IPS-20b (cell line): ENCODE measurements at regions not wholly inside any gene's neighbourhood (a gene's known extent, or its start where the extent isn't known, plus 50 kb on each side); places are given as distances from the start of the nearest gene placed in this dataset.

ENCODE experiments used
- H3K27ac ChIP-seq: one replicate; pipeline ENCODE4 v1.5.1; 2013; ENCODE audit warnings: low read length
- H3K27me3 ChIP-seq: 2 replicates; pipeline ENCODE4 v1.6.1; 2013; ENCODE audit warnings: mild to moderate bottlenecking, low read length, inconsistent platforms; ENCODE audit not compliant: insufficient read depth
- H3K36me3 ChIP-seq: 2 replicates; pipeline ENCODE4 v1.6.1; 2013; ENCODE audit warnings: low read depth, mild to moderate bottlenecking, inconsistent platforms, low read length, moderate library complexity; ENCODE audit not compliant: insufficient read depth
- H3K4me1 ChIP-seq: 2 replicates; pipeline ENCODE4 v1.6.1; 2013; ENCODE audit warnings: mild to moderate bottlenecking, control low read depth, inconsistent platforms, low read length, moderate library complexity; ENCODE audit not compliant: insufficient read depth
- H3K4me3 ChIP-seq: 2 replicates; pipeline ENCODE4 v1.5.1; 2013; ENCODE audit warnings: mild to moderate bottlenecking, low read length, inconsistent platforms
- H3K9ac ChIP-seq: 2 replicates; pipeline ENCODE4 v1.6.1; 2013; ENCODE audit warnings: low read depth, mild to moderate bottlenecking, inconsistent platforms, low read length, moderate library complexity
- H3K9me3 ChIP-seq: 2 replicates; pipeline ENCODE4 v1.6.1; 2013; ENCODE audit warnings: mild to moderate bottlenecking, low read depth, low read length, inconsistent platforms; ENCODE audit not compliant: insufficient read depth

DNA sequence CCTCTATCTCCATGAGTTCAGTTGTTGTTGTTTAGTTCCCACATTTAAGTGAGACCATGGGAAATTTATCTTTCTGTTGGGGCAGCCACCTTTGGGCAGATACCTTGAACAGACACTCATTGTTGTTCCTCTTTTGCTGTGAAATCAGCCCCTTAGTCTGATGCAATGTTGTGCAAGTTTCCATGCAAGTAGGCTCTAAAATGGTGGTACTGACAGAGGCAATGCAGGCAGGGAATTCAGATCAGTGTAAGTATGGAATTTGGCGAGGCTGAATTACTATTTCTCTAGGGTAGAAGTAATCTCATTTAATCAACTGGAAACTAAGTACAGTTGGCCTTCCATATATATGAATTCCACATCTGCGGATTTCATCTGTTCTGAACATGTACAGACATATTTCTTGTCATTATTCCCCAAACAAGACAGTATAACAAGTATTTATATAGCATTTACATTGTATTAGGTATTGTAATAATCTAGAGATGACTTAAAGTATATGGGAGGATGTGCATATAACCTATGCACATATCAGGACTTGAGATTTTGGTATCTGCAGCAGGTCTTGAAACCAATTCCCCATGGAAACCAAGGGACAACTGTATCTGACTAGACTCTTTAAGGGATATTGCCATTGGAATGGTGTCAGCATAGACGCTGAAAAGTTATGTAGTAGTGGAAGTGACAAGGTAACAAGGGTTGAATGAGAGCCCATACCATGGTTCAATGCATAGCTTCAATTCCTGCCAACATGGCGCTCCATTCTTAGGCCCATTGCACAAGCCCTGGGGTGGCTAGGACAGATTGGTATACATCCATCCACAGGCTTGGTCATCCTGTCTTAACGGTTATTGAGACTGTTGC is 281.5 kb upstream of the HTR2A start:
- H3K4me3 ChIP-seq, result no peak overlapping the region
- H3K9ac ChIP-seq, result no peak overlapping the region
- no peak overlapping the region for H3K27ac ChIP-seq
- no peaks in the 10 kb centered on the region for H3K36me3 ChIP-seq
- no peaks in the 10 kb centered on the region for H3K9me3 ChIP-seq
- no peaks in the 10 kb centered on the region for H3K4me1 ChIP-seq
- H3K27me3 ChIP-seq, result no peaks in the 10 kb centered on the region

DNA sequence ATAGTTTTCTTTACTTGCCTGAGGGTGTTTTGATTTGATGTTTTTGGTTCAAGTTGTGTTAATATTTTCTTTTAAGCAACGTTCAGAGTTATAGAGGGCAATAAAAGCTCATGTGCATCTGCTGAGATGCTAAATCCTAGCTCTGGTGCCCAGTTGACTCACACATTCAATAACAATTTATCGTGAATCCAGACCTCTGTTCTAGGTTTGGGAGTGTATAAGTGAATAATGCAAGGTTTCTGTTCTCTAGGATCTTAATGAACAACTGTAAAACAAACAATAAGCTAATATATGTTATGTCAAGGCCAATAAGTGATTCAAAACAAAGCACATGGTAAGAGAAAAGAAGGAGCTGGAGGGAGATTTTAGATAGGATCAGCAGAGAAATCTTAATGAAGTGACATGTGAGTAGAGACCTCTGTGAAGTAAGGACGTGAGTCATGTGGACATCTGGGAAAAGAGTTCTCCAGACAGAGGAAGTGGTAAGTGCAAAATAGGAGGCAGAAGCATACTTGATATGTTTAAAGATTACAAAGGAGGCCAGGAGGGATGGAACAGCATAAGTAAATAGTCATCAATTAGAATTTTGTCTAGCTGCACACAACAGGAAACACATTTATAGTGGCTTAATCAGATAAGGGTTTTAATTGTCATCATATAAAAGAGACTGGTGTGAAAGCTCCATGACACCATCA is 278.5 kb upstream of the HTR2A start:
- no peak overlapping the region for H3K9ac ChIP-seq
- no peaks in the 10 kb centered on the region for H3K27me3 ChIP-seq
- no peaks in the 10 kb centered on the region for H3K9me3 ChIP-seq
- H3K4me3 ChIP-seq, result no peak overlapping the region
- no peak overlapping the region for H3K27ac ChIP-seq
- H3K36me3 ChIP-seq, result no peaks in the 10 kb centered on the region
- H3K4me1 ChIP-seq, result no peaks in the 10 kb centered on the region

DNA sequence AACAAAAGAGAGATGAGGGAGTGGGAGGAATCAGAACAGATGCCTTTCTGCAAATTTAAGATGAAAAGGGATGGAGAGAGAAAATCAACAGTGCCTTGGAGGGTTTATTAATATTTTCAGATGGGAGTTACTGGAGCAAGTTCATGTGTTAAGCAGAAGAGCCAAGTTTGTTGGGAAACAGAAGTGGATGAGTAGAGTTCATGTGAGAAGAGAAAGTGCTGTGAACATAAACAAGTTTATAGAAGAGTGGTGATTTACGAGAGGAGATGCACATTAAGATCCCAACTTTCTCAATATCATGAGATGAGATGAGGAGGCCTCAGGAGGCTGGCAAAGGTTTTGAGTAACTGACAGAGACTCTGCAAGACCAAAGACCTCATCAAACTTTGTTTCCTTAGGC is 274.1 kb upstream of the HTR2A start:
- H3K9ac ChIP-seq, result no peak overlapping the region
- H3K27me3 ChIP-seq, result no peaks in the 10 kb centered on the region
- H3K9me3 ChIP-seq, result no peaks in the 10 kb centered on the region
- no peaks in the 10 kb centered on the region for H3K4me1 ChIP-seq
- H3K36me3 ChIP-seq, result no peaks in the 10 kb centered on the region
- no peak overlapping the region for H3K4me3 ChIP-seq
- no peak overlapping the region for H3K27ac ChIP-seq

DNA sequence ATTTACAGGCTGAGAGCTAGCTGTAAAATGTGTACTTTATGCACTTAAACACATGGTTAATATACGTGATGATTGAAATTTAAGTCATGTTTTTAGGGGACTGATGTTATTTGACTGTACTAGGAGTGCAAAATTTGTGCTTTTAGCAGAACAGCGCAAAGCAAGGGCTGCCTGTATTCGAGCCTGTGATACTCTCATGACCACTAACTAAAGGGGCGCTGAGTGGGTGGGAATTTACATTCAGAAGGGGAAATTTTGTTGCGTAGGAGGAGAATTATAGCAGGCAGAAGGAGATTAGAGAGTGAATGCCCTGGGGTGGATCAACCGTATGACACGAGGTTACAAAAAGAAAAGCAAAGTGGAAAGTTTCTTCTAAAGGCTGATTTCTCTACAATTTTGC is 271.8 kb upstream of the HTR2A start:
- Histone ChIP-seq H3K9ac (no peak overlapping the region), H3K4me3 (no peak overlapping the region)

DNA sequence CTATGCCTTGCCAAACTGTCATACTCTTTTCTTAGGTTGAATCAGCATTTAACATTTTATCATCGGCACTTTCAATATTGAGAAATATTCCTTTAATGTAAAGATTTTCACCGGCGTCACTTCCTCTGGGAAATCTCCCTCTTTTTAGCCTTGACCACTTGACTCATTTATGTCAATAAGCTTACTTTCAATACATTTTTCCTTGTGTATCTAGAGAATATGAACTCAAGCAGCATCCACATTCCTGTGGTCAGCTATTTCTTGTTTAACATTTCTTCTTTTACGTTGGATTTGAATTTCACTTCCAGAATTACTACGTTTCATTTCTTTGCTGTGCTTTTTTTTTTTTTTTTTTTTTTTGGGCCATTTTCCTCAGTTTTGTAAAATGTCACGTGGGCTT is 271.2 kb upstream of the HTR2A start:
- Histone ChIP-seq H3K4me1 (no peaks in the 10 kb centered on the region), H3K27ac (no peak overlapping the region), H3K4me3 (no peak overlapping the region), H3K27me3 (no peaks in the 10 kb centered on the region), H3K9me3 (no peaks in the 10 kb centered on the region), H3K9ac (no peak overlapping the region), H3K36me3 (no peaks in the 10 kb centered on the region)

More for the DNA sequence above, 271.8 kb upstream of the HTR2A start:
- Histone ChIP-seq H3K27ac (no peak overlapping the region), H3K4me1 (no peaks in the 10 kb centered on the region), H3K9me3 (no peaks in the 10 kb centered on the region), H3K27me3 (no peaks in the 10 kb centered on the region), H3K36me3 (no peaks in the 10 kb centered on the region)

DNA sequence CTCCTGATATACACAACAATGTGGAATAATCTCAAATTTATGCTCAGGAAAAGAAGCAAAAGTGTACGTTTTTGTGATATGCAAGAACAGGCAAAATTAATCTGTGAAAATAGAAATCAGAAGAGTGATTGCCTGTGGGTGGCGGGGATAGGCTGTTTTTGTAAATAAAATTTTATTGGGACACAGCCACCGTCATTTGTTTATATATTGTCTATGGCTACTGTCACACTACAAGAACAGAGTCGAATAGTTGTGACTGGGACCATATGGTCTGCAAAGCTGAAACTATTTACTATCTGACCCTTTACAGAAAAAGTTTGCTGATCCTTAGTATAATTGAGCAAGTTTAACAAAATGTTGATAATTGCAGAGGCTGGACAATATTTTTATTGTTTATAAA is 269.5 kb upstream of the HTR2A start:
- Histone ChIP-seq H3K27ac (no peak overlapping the region), H3K4me3 (no peak overlapping the region), H3K4me1 (no peaks in the 10 kb centered on the region), H3K36me3 (no peaks in the 10 kb centered on the region), H3K9ac (no peak overlapping the region), H3K9me3 (no peaks in the 10 kb centered on the region), H3K27me3 (no peaks in the 10 kb centered on the region)

DNA sequence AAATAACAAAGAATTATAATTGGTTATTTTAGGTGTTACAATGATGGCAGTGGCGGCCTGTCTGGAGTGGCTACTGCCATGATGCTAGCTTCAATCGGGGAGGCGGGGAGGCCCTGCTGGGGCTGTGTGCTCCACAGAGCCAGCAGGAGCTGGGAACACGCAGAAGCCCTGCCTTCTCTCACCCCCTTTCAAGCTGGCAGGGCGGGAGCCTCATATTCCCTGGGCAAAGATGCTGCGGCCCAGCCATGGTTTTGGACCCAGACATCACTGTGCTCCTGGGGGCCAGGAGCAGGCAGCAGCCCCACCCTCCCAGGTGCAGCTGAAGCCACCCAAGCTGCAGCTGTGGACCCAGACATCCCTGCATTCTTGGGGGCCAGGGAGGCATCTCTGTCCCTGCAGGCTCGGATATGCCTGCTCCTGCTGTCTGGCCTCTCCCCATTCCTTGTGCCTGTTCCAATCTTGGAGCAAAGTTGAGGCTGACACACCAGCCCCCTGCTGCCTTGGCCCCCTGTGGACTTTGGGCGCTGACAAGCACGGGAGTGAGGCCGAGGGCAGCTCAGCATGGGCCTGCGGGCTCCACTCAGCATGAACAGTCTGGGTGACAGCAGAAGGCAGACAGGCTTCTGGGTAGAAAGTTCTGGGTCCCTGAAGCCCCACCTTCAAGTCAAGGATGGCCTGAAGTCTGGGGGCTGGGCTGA is 263.1 kb upstream of the HTR2A start:
- H3K9me3 ChIP-seq, result no peaks in the 10 kb centered on the region
- no peak overlapping the region for H3K27ac ChIP-seq
- no peak overlapping the region for H3K4me3 ChIP-seq
- no peak overlapping the region for H3K9ac ChIP-seq
- H3K27me3 ChIP-seq, result no peaks in the 10 kb centered on the region
- no peaks in the 10 kb centered on the region for H3K4me1 ChIP-seq
- no peaks in the 10 kb centered on the region for H3K36me3 ChIP-seq

DNA sequence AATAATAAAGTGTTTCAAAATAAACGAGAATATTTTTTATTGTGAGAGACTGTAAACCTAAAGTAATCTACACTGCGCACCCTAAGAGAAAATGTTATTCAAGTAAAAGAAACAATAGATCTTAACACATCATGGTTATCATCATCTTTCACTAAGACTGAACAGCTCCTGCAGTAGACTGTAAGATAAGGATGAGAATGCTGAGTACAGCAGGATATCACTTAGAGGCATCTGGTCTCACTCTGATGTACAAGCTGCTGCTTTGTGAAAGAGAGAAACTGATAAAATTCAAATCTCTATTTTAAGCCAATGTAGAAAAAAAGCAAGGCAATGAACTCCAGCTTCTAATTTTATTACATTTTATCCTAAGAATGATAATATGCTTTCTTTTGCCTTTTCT is 261.7 kb upstream of the HTR2A start:
- no peaks in the 10 kb centered on the region for H3K36me3 ChIP-seq
- no peaks in the 10 kb centered on the region for H3K27me3 ChIP-seq
- H3K9me3 ChIP-seq, result no peaks in the 10 kb centered on the region
- H3K4me3 ChIP-seq, result no peak overlapping the region
- no peak overlapping the region for H3K9ac ChIP-seq
- no peaks in the 10 kb centered on the region for H3K4me1 ChIP-seq
- H3K27ac ChIP-seq, result no peak overlapping the region

DNA sequence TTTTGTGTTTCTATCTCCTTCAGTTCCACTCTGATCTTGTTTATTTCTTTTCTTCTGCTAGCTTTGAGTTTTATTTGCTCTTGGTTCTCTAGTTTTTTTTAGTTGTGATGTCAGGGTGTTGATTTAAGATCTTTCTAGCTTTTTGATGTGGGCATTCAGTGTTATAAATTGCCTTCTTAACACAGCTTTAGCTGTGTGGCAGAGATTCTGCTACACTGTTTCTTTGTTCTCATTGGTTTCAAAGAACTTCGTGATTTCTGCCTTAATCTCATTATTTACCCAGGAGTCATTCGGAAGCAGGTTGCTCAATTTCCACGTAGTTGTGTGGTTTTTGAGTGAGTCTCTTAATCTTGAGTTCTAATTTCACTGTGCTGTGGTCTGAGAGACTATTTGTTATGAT is 251.7 kb upstream of the HTR2A start:
- no peak overlapping the region for H3K9ac ChIP-seq
- no peaks in the 10 kb centered on the region for H3K27me3 ChIP-seq
- H3K4me1 ChIP-seq, result no peaks in the 10 kb centered on the region; the same call in 1 of the 2 replicates
- H3K27ac ChIP-seq, result no peak overlapping the region
- no peak overlapping the region for H3K4me3 ChIP-seq
- no peaks in the 10 kb centered on the region for H3K9me3 ChIP-seq
- H3K36me3 ChIP-seq, result no peaks in the 10 kb centered on the region

DNA sequence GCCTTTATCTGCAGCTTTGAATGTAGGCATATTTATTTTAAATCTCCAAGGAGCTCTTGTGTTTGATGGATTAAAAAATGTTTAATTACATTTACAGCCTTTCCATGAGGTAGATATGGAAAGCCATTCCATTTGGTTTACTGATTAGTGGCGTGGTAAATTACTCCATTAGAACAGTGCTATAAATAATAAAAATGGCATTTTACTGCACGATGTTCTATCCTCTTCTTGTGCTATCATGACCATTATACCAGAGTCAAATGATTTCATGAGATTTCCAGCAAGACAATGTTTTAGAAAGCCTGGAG is 250.9 kb upstream of the HTR2A start:
- Histone ChIP-seq H3K9ac (no peak overlapping the region), H3K4me1 (no peaks in the 10 kb centered on the region; the same call in 1 of the 2 replicates), H3K36me3 (no peaks in the 10 kb centered on the region), H3K27ac (no peak overlapping the region), H3K27me3 (no peaks in the 10 kb centered on the region), H3K4me3 (no peak overlapping the region), H3K9me3 (no peaks in the 10 kb centered on the region)

DNA sequence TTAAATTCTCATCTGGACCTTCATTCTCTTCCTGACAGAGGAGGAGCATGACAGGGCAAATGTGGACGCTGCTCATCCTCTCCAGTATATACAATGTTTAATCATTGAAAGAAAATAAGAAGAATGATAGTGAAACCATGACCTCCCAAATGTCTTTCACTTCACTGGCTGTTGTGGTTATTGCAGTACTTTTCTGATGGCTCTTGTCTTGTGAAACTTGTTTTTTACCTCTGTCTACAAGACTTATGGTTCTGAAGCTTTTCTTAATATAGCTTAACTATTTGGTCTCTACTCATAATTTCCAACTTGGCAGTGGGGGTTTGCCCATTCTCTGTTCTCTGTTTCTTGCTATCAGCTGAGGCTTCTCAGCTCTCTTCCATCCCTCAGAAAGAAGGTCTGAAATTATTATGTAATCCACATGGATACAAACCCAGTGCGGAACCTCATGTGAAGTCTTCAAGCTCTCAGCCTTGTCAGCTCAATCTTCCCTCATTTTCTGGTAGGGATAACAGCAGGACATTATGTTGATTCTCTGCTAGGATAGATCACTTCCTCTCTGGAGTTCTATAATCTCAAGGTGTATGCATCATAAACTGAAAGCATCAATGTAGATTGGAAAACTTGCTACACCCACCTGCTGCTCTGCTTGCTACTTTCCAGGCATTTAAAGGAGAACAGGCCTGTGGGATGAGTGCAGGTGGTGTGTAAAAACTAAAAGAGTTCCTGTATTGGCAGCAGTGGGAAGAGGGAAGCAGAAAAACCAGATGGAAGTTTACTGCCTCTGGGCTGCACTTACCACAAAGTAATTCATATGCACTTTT is 250.3 kb upstream of the HTR2A start:
- Histone ChIP-seq H3K36me3 (no peaks in the 10 kb centered on the region), H3K9ac (no peak overlapping the region), H3K27me3 (no peaks in the 10 kb centered on the region), H3K4me3 (no peak overlapping the region), H3K4me1 (no peaks in the 10 kb centered on the region; the same call in 1 of the 2 replicates), H3K27ac (no peak overlapping the region), H3K9me3 (no peaks in the 10 kb centered on the region)
